ENCODE measurements at regions not wholly inside any gene's neighbourhood (a gene's known extent, or its start where the extent isn't known, plus 50 kb on each side); places are given as distances from the start of the nearest gene placed in this dataset.

DNA sequence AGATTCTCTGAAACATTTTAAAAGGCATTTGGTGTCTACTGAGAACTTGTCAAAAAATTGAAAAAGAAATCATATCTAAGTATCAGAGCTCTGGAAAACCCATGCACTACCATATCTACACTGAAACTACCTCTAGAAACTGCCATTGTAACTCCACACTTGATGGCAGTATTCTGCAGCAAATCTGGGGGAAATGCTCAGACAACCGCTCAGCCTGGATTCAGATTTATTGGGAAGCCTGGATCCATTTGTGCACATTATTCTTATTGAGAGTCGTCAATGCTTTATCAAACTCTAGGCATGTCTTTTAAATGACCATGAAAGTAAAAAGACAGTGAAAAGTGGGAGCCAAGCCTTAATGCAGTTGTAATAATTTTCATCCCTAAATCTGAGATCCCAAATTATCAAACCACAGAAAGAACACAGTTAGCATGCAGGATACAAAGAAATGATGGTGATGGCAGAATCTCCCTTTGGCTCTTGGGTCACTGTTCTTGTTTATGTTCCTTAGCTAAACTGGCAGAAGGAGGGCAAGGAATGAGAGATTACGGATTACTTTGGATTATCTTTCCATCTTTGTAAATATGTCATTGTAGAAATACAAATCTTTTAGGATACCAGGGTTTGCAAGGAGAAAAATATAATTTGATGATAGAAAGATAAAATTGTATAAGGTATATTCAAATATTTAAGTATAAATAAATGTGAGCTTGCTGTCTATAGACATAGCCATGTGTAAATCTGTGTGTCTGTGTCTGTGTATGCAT is 512.1 kb upstream of the SYT4 start:
- 43 to 49% methylated on average over 3 of the region's 3 CpGs for WGBS, 2 donors
- H3K36me3 ChIP-seq (ENCODE audit: control insufficient read depth in 2 of 2, insufficient read depth in 2 of 2, low read length in 1 of 2): no peaks in the 10 kb centered on the region
- H3K27ac ChIP-seq (ENCODE audit: low read depth in 2 of 2, low read length in 1 of 2): no peak overlapping the region
- H3K4me1 ChIP-seq (ENCODE audit: control insufficient read depth in 2 of 2, insufficient read depth in 2 of 2, low read length in 1 of 2): no peaks in the 10 kb centered on the region
- no peaks in the 10 kb centered on the region for H3K27me3 ChIP-seq (ENCODE audit: control insufficient read depth in 1 of 2, insufficient read depth in 2 of 2, low read length in 2 of 2)
- H3K4me3 ChIP-seq (ENCODE audit: low read depth in 1 of 2, low read length in 2 of 2): no peak overlapping the region
- no peaks in the 10 kb centered on the region for H3K9me3 ChIP-seq (ENCODE audit: control insufficient read depth in 2 of 2, insufficient read depth in 1 of 2, low read depth in 1 of 2, low read length in 1 of 2)

DNA sequence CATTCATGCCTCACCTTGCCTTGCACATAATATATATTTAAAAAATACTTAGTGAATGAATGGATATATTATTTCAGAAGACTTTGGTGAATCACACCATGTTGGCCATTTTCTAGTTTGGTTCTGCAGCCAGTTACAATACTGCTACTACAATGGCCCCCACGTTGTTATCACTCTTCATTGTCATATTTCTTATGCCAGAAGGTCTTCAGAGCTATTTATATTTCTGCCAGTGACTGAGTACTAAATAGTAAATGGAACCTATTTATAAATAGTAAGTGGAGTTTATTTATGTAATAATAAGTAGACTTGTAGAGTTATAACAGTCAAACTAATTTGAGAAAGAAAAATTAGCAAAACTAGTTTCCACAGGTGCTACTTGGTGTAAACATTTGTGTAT is 516.6 kb upstream of the SYT4 start:
- H3K36me3 ChIP-seq (ENCODE audit: control insufficient read depth in 2 of 2, insufficient read depth in 2 of 2, low read length in 1 of 2): no peaks in the 10 kb centered on the region
- no peaks in the 10 kb centered on the region for H3K9me3 ChIP-seq (ENCODE audit: control insufficient read depth in 2 of 2, insufficient read depth in 1 of 2, low read depth in 1 of 2, low read length in 1 of 2)
- WGBS, 2 donors: 39 to 46% methylated on average over 1 of the region's 1 CpG
- H3K27ac ChIP-seq (ENCODE audit: low read depth in 2 of 2, low read length in 1 of 2): no peak overlapping the region
- no peaks in the 10 kb centered on the region for H3K27me3 ChIP-seq (ENCODE audit: control insufficient read depth in 1 of 2, insufficient read depth in 2 of 2, low read length in 2 of 2)
- no peak overlapping the region for H3K4me3 ChIP-seq (ENCODE audit: low read depth in 1 of 2, low read length in 2 of 2)
- no peaks in the 10 kb centered on the region for H3K4me1 ChIP-seq (ENCODE audit: control insufficient read depth in 2 of 2, insufficient read depth in 2 of 2, low read length in 1 of 2)

GRCh38 chr18:43794363-43794762 is 517.1 kb upstream of the SYT4 start:
- H3K27me3 ChIP-seq (ENCODE audit: control insufficient read depth in 1 of 2, insufficient read depth in 2 of 2, low read length in 2 of 2): no peaks in the 10 kb centered on the region
- WGBS, 2 donors: 42 to 55% methylated on average over 2 of the region's 2 CpGs
- no peaks in the 10 kb centered on the region for H3K36me3 ChIP-seq (ENCODE audit: control insufficient read depth in 2 of 2, insufficient read depth in 2 of 2, low read length in 1 of 2)
- no peak overlapping the region for H3K4me3 ChIP-seq (ENCODE audit: low read depth in 1 of 2, low read length in 2 of 2)
- H3K4me1 ChIP-seq (ENCODE audit: control insufficient read depth in 2 of 2, insufficient read depth in 2 of 2, low read length in 1 of 2): no peaks in the 10 kb centered on the region
- H3K9me3 ChIP-seq (ENCODE audit: control insufficient read depth in 2 of 2, insufficient read depth in 1 of 2, low read depth in 1 of 2, low read length in 1 of 2): no peaks in the 10 kb centered on the region
- H3K27ac ChIP-seq (ENCODE audit: low read depth in 2 of 2, low read length in 1 of 2): no peak overlapping the region

DNA sequence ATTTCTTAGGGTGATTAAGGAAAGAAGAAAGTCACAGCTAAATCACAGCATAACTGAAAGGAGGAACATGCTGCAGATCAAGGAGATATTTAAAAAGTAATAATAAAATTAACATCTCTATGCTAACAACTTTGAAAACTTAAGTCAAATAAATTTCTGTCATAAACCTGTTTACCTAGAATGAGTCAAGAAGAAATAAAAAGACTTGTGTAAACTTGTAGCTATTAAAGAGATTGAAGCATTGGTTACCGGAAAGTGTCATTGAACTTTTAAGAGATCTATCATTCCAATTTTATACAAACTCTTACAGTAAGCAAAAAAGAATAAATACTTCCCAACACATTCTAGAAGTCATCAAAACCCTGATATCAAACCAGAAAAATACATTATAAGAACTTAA is 520.1 kb upstream of the SYT4 start:
- Histone ChIP-seq H3K4me3 (ENCODE audit: low read depth in 1 of 2, low read length in 2 of 2) (no peak overlapping the region), H3K27ac (ENCODE audit: low read depth in 2 of 2, low read length in 1 of 2) (no peak overlapping the region), H3K4me1 (ENCODE audit: control insufficient read depth in 2 of 2, insufficient read depth in 2 of 2, low read length in 1 of 2) (no peaks in the 10 kb centered on the region), H3K9me3 (ENCODE audit: control insufficient read depth in 2 of 2, insufficient read depth in 1 of 2, low read depth in 1 of 2, low read length in 1 of 2) (no peaks in the 10 kb centered on the region), H3K36me3 (ENCODE audit: control insufficient read depth in 2 of 2, insufficient read depth in 2 of 2, low read length in 1 of 2) (no peaks in the 10 kb centered on the region), H3K27me3 (ENCODE audit: control insufficient read depth in 1 of 2, insufficient read depth in 2 of 2, low read length in 2 of 2) (no peaks in the 10 kb centered on the region)
- 44 to 71% methylated on average over 1 of the region's 1 CpG for WGBS, 2 donors

- Histone ChIP-seq H3K4me1 (ENCODE audit: control insufficient read depth in 2 of 2, insufficient read depth in 2 of 2, low read length in 1 of 2) (no peaks in the 10 kb centered on the region), H3K4me3 (ENCODE audit: low read depth in 1 of 2, low read length in 2 of 2) (no peak overlapping the region), H3K36me3 (ENCODE audit: control insufficient read depth in 2 of 2, insufficient read depth in 2 of 2, low read length in 1 of 2) (no peaks in the 10 kb centered on the region), H3K9me3 (ENCODE audit: control insufficient read depth in 2 of 2, insufficient read depth in 1 of 2, low read depth in 1 of 2, low read length in 1 of 2) (no peaks in the 10 kb centered on the region), H3K27me3 (ENCODE audit: control insufficient read depth in 1 of 2, insufficient read depth in 2 of 2, low read length in 2 of 2) (no peaks in the 10 kb centered on the region), H3K27ac (ENCODE audit: low read depth in 2 of 2, low read length in 1 of 2) (no peak overlapping the region)
- WGBS, 2 donors: 57 to 58% methylated on average over 4 of the region's 4 CpGs
Observed at GRCh38 chr18:43800584-43800983, 523.3 kb upstream of the SYT4 start.

- H3K9me3 ChIP-seq (ENCODE audit: control insufficient read depth in 2 of 2, insufficient read depth in 1 of 2, low read depth in 1 of 2, low read length in 1 of 2): no peaks in the 10 kb centered on the region
- no peaks in the 10 kb centered on the region for H3K36me3 ChIP-seq (ENCODE audit: control insufficient read depth in 2 of 2, insufficient read depth in 2 of 2, low read length in 1 of 2)
- H3K27me3 ChIP-seq (ENCODE audit: control insufficient read depth in 1 of 2, insufficient read depth in 2 of 2, low read length in 2 of 2): no peaks in the 10 kb centered on the region
- H3K4me1 ChIP-seq (ENCODE audit: control insufficient read depth in 2 of 2, insufficient read depth in 2 of 2, low read length in 1 of 2): no peaks in the 10 kb centered on the region
- H3K27ac ChIP-seq (ENCODE audit: low read depth in 2 of 2, low read length in 1 of 2): no peak overlapping the region
- H3K4me3 ChIP-seq (ENCODE audit: low read depth in 1 of 2, low read length in 2 of 2): no peak overlapping the region
- 60 to 61% methylated on average over 5 of the region's 5 CpGs for WGBS, 2 donors
Observed at GRCh38 chr18:43805646-43806194, 528.4 kb upstream of the SYT4 start.

DNA sequence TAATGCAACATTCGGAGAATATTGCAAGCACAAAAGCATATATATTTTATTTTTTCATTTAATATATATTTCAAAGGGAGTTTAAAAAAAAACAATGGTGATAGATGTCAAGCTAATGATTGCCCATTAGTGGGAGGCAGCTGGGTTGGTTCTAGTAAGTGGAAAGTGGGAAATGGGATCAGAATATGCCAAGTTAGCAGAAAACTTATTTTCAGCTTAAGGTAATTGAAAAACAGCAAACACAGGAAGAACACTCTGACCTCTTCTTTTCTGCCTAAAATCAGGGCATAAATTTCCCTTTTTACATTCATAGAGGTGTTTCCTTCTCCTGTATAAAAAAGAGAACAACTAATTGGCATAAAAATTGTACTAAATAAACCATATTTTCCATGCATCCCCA is 535.3 kb upstream of the SYT4 start:
- Histone ChIP-seq H3K9me3 (ENCODE audit: control insufficient read depth in 2 of 2, insufficient read depth in 1 of 2, low read depth in 1 of 2, low read length in 1 of 2) (no peaks in the 10 kb centered on the region), H3K4me3 (ENCODE audit: low read depth in 1 of 2, low read length in 2 of 2) (no peak overlapping the region), H3K27ac (ENCODE audit: low read depth in 2 of 2, low read length in 1 of 2) (no peak overlapping the region), H3K36me3 (ENCODE audit: control insufficient read depth in 2 of 2, insufficient read depth in 2 of 2, low read length in 1 of 2) (no peaks in the 10 kb centered on the region), H3K27me3 (ENCODE audit: control insufficient read depth in 1 of 2, insufficient read depth in 2 of 2, low read length in 2 of 2) (no peaks in the 10 kb centered on the region), H3K4me1 (ENCODE audit: control insufficient read depth in 2 of 2, insufficient read depth in 2 of 2, low read length in 1 of 2) (no peaks in the 10 kb centered on the region)
- 96 to 97% methylated on average over 1 of the region's 1 CpG for WGBS, 2 donors

GRCh38 chr18:43819397-43819796 is 542.1 kb upstream of the SYT4 start:
- Histone ChIP-seq H3K4me3 (ENCODE audit: low read depth in 1 of 2, low read length in 2 of 2) (no peak overlapping the region), H3K27ac (ENCODE audit: low read depth in 2 of 2, low read length in 1 of 2) (no peak overlapping the region), H3K9me3 (ENCODE audit: control insufficient read depth in 2 of 2, insufficient read depth in 1 of 2, low read depth in 1 of 2, low read length in 1 of 2) (no peaks in the 10 kb centered on the region), H3K36me3 (ENCODE audit: control insufficient read depth in 2 of 2, insufficient read depth in 2 of 2, low read length in 1 of 2) (no peaks in the 10 kb centered on the region), H3K27me3 (ENCODE audit: control insufficient read depth in 1 of 2, insufficient read depth in 2 of 2, low read length in 2 of 2) (no peaks in the 10 kb centered on the region), H3K4me1 (ENCODE audit: control insufficient read depth in 2 of 2, insufficient read depth in 2 of 2, low read length in 1 of 2) (no peaks in the 10 kb centered on the region)
- 68 to 76% methylated on average over 1 of the region's 1 CpG for WGBS, 2 donors

- WGBS, 2 donors: 69 to 73% methylated on average over 1 of the region's 1 CpG
- H3K27me3 ChIP-seq (ENCODE audit: control insufficient read depth in 1 of 2, insufficient read depth in 2 of 2, low read length in 2 of 2): no peaks in the 10 kb centered on the region
Observed at GRCh38 chr18:43819873-43820272, 542.6 kb upstream of the SYT4 start.

DNA sequence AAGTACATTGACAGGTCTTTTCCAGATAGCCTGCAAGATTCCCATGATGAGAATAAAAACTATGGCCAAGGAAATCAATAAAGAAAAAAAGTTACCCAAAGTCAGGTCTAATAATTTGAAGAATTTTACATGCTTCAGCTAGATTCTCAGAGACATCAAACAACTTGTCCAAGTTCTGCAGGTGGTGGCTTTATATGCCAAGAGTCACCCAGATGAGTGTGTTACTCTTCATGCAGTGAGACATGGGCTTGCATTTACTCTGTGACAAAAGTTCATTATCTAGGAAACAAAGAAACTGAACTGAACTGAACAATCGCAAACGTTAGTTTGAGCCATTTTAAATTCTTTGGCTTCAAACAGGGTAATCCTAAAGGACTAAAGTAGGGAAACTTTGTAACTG is 548.5 kb upstream of the SYT4 start:
- Histone ChIP-seq H3K27me3 (ENCODE audit: control insufficient read depth in 1 of 2, insufficient read depth in 2 of 2, low read length in 2 of 2) (no peaks in the 10 kb centered on the region), H3K4me1 (ENCODE audit: control insufficient read depth in 2 of 2, insufficient read depth in 2 of 2, low read length in 1 of 2) (no peaks in the 10 kb centered on the region)
- WGBS, 2 donors: 70 to 76% methylated on average over 2 of the region's 2 CpGs

More at GRCh38 chr18:43819873-43820272, 542.6 kb upstream of the SYT4 start:
- Histone ChIP-seq H3K9me3 (ENCODE audit: control insufficient read depth in 2 of 2, insufficient read depth in 1 of 2, low read depth in 1 of 2, low read length in 1 of 2) (no peaks in the 10 kb centered on the region), H3K27ac (ENCODE audit: low read depth in 2 of 2, low read length in 1 of 2) (no peak overlapping the region), H3K4me3 (ENCODE audit: low read depth in 1 of 2, low read length in 2 of 2) (no peak overlapping the region), H3K4me1 (ENCODE audit: control insufficient read depth in 2 of 2, insufficient read depth in 2 of 2, low read length in 1 of 2) (no peaks in the 10 kb centered on the region), H3K36me3 (ENCODE audit: control insufficient read depth in 2 of 2, insufficient read depth in 2 of 2, low read length in 1 of 2) (no peaks in the 10 kb centered on the region)

More for the DNA sequence above, 548.5 kb upstream of the SYT4 start:
- H3K4me3 ChIP-seq (ENCODE audit: low read depth in 1 of 2, low read length in 2 of 2): no peak overlapping the region
- no peaks in the 10 kb centered on the region for H3K9me3 ChIP-seq (ENCODE audit: control insufficient read depth in 2 of 2, insufficient read depth in 1 of 2, low read depth in 1 of 2, low read length in 1 of 2)
- no peak overlapping the region for H3K27ac ChIP-seq (ENCODE audit: low read depth in 2 of 2, low read length in 1 of 2)
- no peaks in the 10 kb centered on the region for H3K36me3 ChIP-seq (ENCODE audit: control insufficient read depth in 2 of 2, insufficient read depth in 2 of 2, low read length in 1 of 2)
